ENCODE measurements at regions not wholly inside any gene's neighbourhood (a gene's known extent, or its start where the extent isn't known, plus 50 kb on each side); places are given as distances from the start of the nearest gene placed in this dataset.

- Mint-ChIP-seq H3K9me3 (peaks cover 7% of the 10 kb centered on the region), H3K27ac (ENCODE audit: low read depth) (no peak overlapping the region), H3K4me1 (no peaks in the 10 kb centered on the region), H3K4me3 (no peak overlapping the region), H3K27me3 (no peaks in the 10 kb centered on the region), H3K36me3 (ENCODE audit: insufficient read depth) (no peaks in the 10 kb centered on the region)
- DNase-seq (ENCODE audit: low spot score in 2 of 2) (no peak), ATAC-seq (replicated peaks; ENCODE audit: extremely low read depth, poor library complexity, severe bottlenecking) (no peak)
Measured at GRCh38 chr1:193957556-193958095, 771.2 kb upstream of the B3GALT2 start.

DNA sequence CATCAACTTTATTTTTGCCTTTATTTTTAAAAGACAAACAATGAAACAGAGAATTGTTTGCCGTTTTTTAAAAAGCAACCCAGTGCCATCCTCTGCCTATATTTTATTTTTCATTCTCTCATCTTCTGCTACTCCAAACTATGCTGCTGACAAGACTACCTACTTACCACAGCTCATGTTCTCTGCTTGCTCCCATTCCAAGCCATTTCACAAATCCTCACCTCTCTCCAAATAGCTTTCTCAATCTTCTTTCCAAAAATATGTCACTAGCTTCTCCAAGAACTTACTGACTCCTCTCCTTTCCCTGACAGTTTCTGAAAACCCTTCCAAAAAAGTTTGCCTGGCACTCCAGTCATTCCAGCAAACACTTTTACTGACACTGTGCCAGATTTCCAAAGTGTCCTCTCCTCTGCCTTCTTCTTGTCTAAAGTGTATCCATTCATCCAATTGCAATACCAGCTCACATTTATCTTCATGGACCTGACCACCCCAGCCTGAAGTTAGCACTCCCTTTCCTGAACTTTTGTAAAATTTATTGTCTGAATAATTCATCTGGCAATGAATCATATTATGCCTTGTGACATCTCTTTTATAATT, 766.5 kb upstream of the B3GALT2 start:
- no peak overlapping the region for H3K4me3 Mint-ChIP-seq
- DNase-seq (ENCODE audit: low spot score in 2 of 2) (no peak), ATAC-seq (replicated peaks; ENCODE audit: extremely low read depth, poor library complexity, severe bottlenecking) (no peak)
- H3K27ac Mint-ChIP-seq (ENCODE audit: low read depth) = no peak overlapping the region
- peaks cover 4% of the 10 kb centered on the region for H3K9me3 Mint-ChIP-seq
- H3K36me3 Mint-ChIP-seq (ENCODE audit: insufficient read depth) = no peaks in the 10 kb centered on the region
- H3K4me1 Mint-ChIP-seq = no peaks in the 10 kb centered on the region
- H3K27me3 Mint-ChIP-seq = no peaks in the 10 kb centered on the region

DNA sequence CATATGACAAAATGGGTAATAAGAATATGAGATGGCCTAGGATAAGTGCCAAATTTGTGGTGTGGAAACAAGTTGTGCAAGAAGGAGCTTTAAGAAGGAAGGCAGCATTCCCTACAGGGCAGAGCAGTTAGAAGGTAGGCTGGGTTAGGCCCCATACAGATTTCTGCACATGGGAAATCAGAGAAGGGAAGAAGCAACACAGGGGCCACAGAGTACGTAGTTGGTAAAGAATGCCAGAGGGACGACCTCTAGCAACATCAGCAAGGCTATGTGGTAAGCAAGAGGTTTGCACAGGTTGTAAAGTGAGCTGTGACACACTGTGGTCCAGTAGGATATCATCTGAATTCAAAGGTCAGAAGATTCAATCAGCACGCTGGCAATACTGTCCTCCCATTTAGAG, 765.6 kb upstream of the B3GALT2 start:
- Mint-ChIP-seq H3K27me3 (no peaks in the 10 kb centered on the region), H3K4me1 (no peaks in the 10 kb centered on the region), H3K4me3 (no peak overlapping the region), H3K36me3 (ENCODE audit: insufficient read depth) (no peaks in the 10 kb centered on the region), H3K27ac (ENCODE audit: low read depth) (no peak overlapping the region), H3K9me3 (no peaks in the 10 kb centered on the region)
- ATAC-seq (replicated peaks; ENCODE audit: extremely low read depth, poor library complexity, severe bottlenecking) = no peak
- DNase-seq (ENCODE audit: low spot score in 2 of 2) = no peak

DNA sequence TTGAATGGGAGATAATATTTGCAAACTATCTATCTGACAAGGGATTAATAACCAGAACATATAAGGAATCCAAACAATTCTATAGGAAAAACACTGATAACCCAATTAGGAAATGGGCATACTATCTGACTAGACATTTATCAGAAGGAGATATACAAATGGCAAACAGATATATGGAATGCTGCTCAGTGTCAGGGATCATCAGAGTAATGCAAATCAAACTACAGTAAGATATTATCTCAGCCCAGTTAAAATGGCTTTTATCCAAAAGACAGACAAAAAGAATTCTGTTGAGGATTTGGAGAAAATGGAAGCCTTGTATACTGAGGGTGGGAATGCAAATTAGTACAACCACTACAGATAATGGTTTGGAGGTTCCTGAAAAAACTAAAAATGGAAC, 758.0 kb upstream of the B3GALT2 start:
- H3K9me3 Mint-ChIP-seq = no peaks in the 10 kb centered on the region
- no peak for DNase-seq (ENCODE audit: low spot score in 2 of 2)
- H3K4me1 Mint-ChIP-seq = no peaks in the 10 kb centered on the region
- no peak overlapping the region for H3K4me3 Mint-ChIP-seq
- no peaks in the 10 kb centered on the region for H3K27me3 Mint-ChIP-seq
- no peak for ATAC-seq (replicated peaks; ENCODE audit: extremely low read depth, poor library complexity, severe bottlenecking)
- no peaks in the 10 kb centered on the region for H3K36me3 Mint-ChIP-seq (ENCODE audit: insufficient read depth)
- no peak overlapping the region for H3K27ac Mint-ChIP-seq (ENCODE audit: low read depth)

DNA sequence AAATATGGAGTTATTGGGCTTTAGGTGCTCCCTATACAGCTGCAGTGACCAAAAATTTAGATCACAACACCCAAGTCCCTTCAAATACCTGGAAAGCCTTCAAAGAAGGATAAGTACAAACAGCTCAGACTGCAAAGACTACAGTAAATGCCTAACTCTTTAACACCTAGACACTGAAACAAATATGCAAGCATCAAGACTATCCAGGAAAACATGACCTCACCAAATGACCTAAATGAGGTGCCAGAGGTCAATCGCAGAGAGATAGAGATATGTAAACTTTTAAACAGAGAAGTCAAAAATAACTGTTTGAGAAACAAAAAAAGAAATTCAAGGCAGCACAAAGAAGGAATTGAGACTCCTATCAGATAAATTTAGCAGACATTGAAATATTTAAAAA, 753.8 kb upstream of the B3GALT2 start:
- H3K9me3 Mint-ChIP-seq = no peaks in the 10 kb centered on the region
- DNase-seq (ENCODE audit: low spot score in 2 of 2) = no peak

DNA sequence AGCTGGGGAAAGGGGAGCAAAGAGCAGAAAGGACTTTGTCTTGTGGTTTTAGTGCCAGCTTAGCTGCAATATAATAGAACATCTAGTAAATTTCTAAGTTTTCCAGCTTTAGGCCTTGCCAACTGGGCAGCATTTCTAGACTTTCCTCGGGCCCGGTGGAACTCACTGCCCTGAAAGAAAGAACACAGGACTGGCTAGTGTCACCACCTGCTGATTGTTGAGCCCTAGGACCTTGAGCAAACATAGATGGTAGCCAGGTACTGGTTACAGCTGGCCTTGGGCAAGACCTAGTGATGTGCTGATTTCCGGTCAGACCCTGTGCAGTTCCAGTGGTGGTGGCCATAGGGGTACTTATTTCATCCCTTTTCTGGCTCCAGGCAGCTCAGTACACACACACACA, 753.2 kb upstream of the B3GALT2 start:
- DNase-seq (ENCODE audit: low spot score in 2 of 2) = no peak
- no peaks in the 10 kb centered on the region for H3K9me3 Mint-ChIP-seq

More for the DNA sequence above, 753.8 kb upstream of the B3GALT2 start:
- H3K27me3 Mint-ChIP-seq = no peaks in the 10 kb centered on the region
- H3K27ac Mint-ChIP-seq (ENCODE audit: low read depth) = no peak overlapping the region
- H3K4me1 Mint-ChIP-seq = no peaks in the 10 kb centered on the region
- no peak overlapping the region for H3K4me3 Mint-ChIP-seq
- ATAC-seq (replicated peaks; ENCODE audit: extremely low read depth, poor library complexity, severe bottlenecking) = no peak
- H3K36me3 Mint-ChIP-seq (ENCODE audit: insufficient read depth) = no peaks in the 10 kb centered on the region

DNA sequence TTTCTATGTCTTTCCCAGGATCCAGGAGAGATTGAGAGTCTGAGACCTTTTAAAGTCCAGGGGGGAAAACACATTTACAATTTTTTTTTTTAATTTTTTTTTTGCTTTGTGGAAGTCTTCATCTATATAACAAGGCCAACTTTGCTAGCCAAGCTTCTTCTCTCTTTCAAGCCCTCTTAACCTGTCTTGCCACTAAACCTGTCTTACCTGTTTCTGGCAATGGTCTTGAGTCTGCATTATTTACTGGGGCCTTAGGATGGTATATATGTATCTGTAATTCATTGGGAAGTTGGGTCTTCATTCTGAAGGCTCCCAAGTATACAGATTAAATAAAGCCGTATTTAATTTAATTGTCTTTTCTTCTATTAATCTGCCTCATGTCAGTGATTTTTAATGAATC, 750.9 kb upstream of the B3GALT2 start:
- no peaks in the 10 kb centered on the region for H3K36me3 Mint-ChIP-seq (ENCODE audit: insufficient read depth)

More for the DNA sequence above, 753.2 kb upstream of the B3GALT2 start:
- Mint-ChIP-seq H3K27me3 (no peaks in the 10 kb centered on the region), H3K36me3 (ENCODE audit: insufficient read depth) (no peaks in the 10 kb centered on the region), H3K4me1 (no peaks in the 10 kb centered on the region), H3K4me3 (no peak overlapping the region), H3K27ac (ENCODE audit: low read depth) (no peak overlapping the region)
- no peak for ATAC-seq (replicated peaks; ENCODE audit: extremely low read depth, poor library complexity, severe bottlenecking)

GRCh38 chr1:193932979-193933378, 746.6 kb upstream of the B3GALT2 start:
- no peak for DNase-seq (ENCODE audit: low spot score in 2 of 2)
- Mint-ChIP-seq H3K4me1 (no peaks in the 10 kb centered on the region), H3K36me3 (ENCODE audit: insufficient read depth) (no peaks in the 10 kb centered on the region), H3K4me3 (no peak overlapping the region), H3K27ac (ENCODE audit: low read depth) (no peak overlapping the region), H3K27me3 (no peaks in the 10 kb centered on the region), H3K9me3 (no peaks in the 10 kb centered on the region)
- no peak for ATAC-seq (replicated peaks; ENCODE audit: extremely low read depth, poor library complexity, severe bottlenecking)

More for the DNA sequence above, 750.9 kb upstream of the B3GALT2 start:
- H3K4me1 Mint-ChIP-seq = no peaks in the 10 kb centered on the region
- H3K9me3 Mint-ChIP-seq = no peaks in the 10 kb centered on the region
- no peak overlapping the region for H3K4me3 Mint-ChIP-seq
- no peak overlapping the region for H3K27ac Mint-ChIP-seq (ENCODE audit: low read depth)
- no peak for ATAC-seq (replicated peaks; ENCODE audit: extremely low read depth, poor library complexity, severe bottlenecking)
- H3K27me3 Mint-ChIP-seq = no peaks in the 10 kb centered on the region
- no peak for DNase-seq (ENCODE audit: low spot score in 2 of 2)

GRCh38 chr1:193931356-193931755, 744.9 kb upstream of the B3GALT2 start:
- H3K36me3 Mint-ChIP-seq (ENCODE audit: insufficient read depth) = no peaks in the 10 kb centered on the region
- H3K9me3 Mint-ChIP-seq = no peaks in the 10 kb centered on the region
- no peak overlapping the region for H3K27ac Mint-ChIP-seq (ENCODE audit: low read depth)
- H3K4me1 Mint-ChIP-seq = no peaks in the 10 kb centered on the region
- ATAC-seq (replicated peaks; ENCODE audit: extremely low read depth, poor library complexity, severe bottlenecking) (no peak), DNase-seq (ENCODE audit: low spot score in 2 of 2) (no peak)
- no peaks in the 10 kb centered on the region for H3K27me3 Mint-ChIP-seq
- no peak overlapping the region for H3K4me3 Mint-ChIP-seq

DNA sequence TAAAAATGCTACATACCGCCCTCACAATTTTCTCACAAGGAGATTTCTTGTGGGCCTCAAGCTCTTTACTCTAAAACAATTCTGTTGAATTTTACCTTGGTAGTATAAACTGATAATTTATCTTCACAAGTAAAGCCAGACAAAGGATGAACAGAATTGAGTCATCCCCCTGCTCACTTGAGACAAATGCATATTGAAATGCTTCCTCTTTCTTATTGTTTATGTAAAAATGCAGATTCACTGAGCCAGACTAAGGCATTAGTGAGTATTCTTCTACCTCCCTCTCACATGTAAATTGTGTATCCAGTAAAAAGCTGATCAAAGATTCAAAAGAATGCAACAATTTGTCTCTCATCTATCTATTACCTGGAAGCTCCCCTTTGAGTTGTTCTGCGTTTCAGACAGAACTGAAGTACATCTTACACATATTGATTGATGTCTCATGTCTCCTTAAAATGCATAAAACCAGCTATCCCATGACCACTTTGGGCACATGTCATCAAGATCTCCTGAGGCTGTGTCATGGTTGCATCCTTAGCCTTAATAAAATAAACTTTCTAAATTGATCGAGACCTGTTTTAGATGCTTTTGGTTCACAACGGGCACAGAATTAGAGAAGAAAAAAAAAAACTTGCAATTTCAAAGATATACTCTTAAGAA, 743.1 kb upstream of the B3GALT2 start:
- Mint-ChIP-seq H3K27me3 (no peaks in the 10 kb centered on the region), H3K9me3 (no peaks in the 10 kb centered on the region), H3K4me1 (no peaks in the 10 kb centered on the region), H3K4me3 (no peak overlapping the region), H3K27ac (ENCODE audit: low read depth) (no peak overlapping the region), H3K36me3 (ENCODE audit: insufficient read depth) (no peaks in the 10 kb centered on the region)
- no peak for ATAC-seq (replicated peaks; ENCODE audit: extremely low read depth, poor library complexity, severe bottlenecking)
- no peak for DNase-seq (ENCODE audit: low spot score in 2 of 2)

- no peaks in the 10 kb centered on the region for H3K36me3 Mint-ChIP-seq (ENCODE audit: insufficient read depth)
- ATAC-seq (replicated peaks; ENCODE audit: extremely low read depth, poor library complexity, severe bottlenecking) (no peak), DNase-seq (ENCODE audit: low spot score in 2 of 2) (no peak)
- no peak overlapping the region for H3K27ac Mint-ChIP-seq (ENCODE audit: low read depth)
- no peaks in the 10 kb centered on the region for H3K4me1 Mint-ChIP-seq
- H3K4me3 Mint-ChIP-seq = no peak overlapping the region
- H3K9me3 Mint-ChIP-seq = no peaks in the 10 kb centered on the region
- H3K27me3 Mint-ChIP-seq = no peaks in the 10 kb centered on the region
Measured at GRCh38 chr1:193927550-193927949, 741.1 kb upstream of the B3GALT2 start.

DNA sequence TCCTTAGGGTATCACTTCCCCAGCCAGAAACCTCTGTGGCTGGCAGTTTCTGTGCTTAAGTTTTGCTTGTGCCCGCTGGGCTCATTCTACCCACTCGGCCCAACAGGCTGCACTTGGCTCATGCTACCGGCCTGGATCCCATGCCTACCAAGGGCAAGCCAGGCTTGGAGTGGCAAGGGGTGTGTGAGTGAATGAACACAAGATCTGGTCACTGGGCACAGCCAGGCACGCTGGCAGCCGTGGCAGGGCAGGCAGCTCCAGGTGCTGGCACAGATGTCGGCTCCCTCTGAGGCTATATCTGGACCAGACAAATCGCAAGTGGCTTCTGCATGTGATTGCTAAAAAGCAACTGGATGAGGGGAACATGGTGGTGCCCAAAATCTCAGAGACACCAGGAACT, 740.5 kb upstream of the B3GALT2 start:
- Mint-ChIP-seq H3K4me3 (no peak overlapping the region), H3K4me1 (no peaks in the 10 kb centered on the region), H3K27ac (ENCODE audit: low read depth) (no peak overlapping the region), H3K9me3 (no peaks in the 10 kb centered on the region), H3K27me3 (no peaks in the 10 kb centered on the region), H3K36me3 (ENCODE audit: insufficient read depth) (no peaks in the 10 kb centered on the region)
- DNase-seq (ENCODE audit: low spot score in 2 of 2) (no peak), ATAC-seq (replicated peaks; ENCODE audit: extremely low read depth, poor library complexity, severe bottlenecking) (no peak)

DNA sequence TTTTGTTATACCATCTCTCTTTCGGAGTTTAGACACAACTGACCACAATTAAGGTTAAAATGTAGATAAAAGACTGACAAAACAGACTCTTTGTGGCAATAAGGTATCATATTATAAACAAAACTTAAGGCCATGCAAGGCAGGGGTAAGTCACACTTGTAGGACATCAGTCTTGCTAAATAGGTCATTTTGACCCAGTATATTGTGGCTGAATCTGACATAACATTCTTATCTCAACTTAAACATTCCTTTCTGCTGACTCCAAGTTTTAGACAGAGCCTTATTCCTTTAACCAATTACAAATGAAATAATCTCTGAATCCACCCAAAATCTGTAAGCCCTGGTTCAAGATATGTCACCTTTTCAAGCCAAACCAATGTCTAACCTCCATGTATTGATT, 733.4 kb upstream of the B3GALT2 start:
- Mint-ChIP-seq H3K4me1 (no peaks in the 10 kb centered on the region), H3K27ac (ENCODE audit: low read depth) (no peak overlapping the region)
- DNase-seq (ENCODE audit: low spot score in 2 of 2) = no peak

More for the DNA sequence above, 733.4 kb upstream of the B3GALT2 start:
- no peak overlapping the region for H3K4me3 Mint-ChIP-seq
- H3K36me3 Mint-ChIP-seq (ENCODE audit: insufficient read depth) = no peaks in the 10 kb centered on the region
- no peaks in the 10 kb centered on the region for H3K9me3 Mint-ChIP-seq
- no peaks in the 10 kb centered on the region for H3K27me3 Mint-ChIP-seq
- ATAC-seq (replicated peaks; ENCODE audit: extremely low read depth, poor library complexity, severe bottlenecking) = no peak
